Midbrain (tissue), 1 donor: ENCODE measurements at regions not wholly inside any gene's neighbourhood (a gene's known extent, or its start where the extent isn't known, plus 50 kb on each side); places are given as distances from the start of the nearest gene placed in this dataset.
A peak's percentile ranks its signal among the peaks of the same experiment; 100 is the strongest.

Source experiments
- DNase-seq: peaks from one replicate; lab custom pipeline; 2025; lab: John Stamatoyannopoulos, UW

DNA sequence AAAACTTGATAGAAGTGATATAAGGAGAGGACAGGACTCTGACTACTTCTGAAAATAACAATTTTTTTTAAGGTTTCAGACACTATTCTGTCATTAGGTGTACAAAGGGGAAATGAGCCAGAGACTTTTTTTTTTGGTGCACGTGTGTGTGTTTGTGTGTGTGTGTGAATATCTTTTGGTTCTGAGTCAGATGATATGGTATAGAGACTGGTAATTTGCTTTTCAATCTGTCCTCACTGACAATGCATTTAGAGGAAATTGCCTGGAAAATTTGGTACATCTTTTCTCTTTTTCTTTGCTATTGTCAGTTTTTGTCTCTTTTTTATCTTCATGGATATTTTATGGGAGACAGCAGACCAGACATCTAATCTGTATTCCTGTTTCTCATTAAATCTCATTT is 59.3 kb downstream of the DDIT4L start:
- no peak for DNase-seq

DNA sequence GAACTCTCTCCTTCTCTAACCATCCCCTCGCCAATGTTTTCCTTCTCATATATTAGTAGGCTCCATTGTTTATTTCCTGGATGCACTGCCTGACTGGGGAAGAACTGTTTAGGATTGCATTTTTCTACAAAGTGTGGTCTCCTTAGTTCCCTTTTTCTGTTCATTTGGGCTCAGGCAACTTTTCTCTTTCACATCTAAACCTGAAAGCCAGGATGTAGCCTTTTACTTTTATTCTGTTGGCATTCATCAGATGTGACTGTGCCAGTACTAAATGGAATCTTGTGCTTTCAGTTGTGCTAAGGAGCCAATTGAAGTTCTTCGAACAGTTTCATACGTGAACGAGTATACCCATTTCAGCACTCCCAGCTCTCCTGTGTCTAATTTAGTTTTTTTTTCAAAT is 59.8 kb downstream of the DDIT4L start:
- DNase-seq: no peak

DNA sequence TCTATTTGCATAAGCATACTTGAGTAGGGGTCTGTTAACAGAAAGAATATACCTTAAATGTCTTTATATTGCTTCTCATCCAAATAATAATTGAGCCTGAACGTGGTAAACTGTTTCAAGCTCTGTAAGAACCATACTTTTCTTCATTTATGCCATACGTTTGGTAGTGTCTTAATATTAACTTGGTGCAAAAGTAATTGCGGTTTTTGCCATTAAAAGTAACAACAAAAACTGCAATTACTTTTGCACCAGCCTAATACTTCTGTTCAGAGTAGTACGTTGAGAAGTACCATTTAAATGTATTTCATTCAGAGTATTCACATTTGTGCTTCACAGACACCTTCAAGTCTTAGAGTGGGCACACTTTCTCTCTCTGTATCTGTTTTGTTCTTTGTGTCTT is 60.5 kb downstream of the DDIT4L start:
- DNase-seq: no peak

DNA sequence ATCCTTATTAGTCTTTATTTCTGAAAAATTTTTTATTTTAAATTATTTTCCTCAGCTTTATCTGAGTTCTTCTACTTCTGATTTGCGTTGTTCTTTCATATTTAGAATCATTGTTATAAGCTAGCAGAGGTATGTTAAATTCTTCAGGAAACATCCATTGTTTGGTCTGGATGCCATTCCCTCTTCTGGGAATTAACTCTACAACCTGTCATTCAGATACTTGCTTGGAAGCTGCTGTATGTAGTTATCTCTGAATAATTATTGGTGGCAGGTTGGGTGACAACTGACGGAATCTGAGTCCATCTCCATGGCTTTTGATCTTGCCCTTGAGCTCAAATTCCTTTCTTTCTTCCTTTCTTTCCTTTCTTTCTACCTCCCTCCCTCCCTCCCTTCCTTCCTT is 61.9 kb downstream of the DDIT4L start:
- DNase-seq: no peak

DNA sequence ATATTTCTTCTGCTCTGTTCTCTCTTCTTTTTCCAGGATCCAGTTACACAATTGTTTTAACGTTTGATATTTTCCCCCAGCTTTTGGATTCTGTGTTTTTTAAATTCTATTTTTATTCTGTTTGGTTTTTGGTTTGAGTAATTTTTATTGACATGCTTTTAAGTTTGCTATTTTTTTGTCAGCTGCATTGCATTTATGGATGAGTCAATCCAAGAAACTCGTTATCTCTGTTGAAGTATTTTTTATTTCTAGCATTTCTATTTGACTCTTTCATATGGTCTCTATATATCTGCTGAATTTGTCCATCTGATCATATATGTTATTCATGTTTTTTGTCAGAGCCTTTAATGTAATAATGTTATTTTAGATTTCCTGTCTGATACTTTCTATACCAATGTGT is 65.6 kb downstream of the DDIT4L start:
- DNase-seq: no peak

DNA sequence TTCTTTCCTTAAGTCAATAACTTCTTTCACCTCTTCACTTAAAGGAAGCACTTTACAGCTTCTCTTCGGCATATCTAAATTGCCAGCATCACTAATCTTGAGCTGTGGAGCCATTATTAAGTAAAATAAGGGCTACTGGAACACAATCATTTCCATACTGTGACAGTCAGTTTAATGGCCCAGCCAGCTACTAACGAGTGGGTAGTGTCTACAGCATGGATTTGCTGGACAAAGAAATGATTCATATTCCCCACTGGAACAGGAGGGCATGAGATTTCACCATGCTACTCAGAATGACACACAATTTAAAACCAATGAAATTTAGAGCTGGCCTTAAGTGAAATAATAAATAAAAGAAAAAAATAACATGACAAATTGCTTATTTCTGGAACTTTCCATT is 72.1 kb downstream of the DDIT4L start:
- no peak for DNase-seq

DNA sequence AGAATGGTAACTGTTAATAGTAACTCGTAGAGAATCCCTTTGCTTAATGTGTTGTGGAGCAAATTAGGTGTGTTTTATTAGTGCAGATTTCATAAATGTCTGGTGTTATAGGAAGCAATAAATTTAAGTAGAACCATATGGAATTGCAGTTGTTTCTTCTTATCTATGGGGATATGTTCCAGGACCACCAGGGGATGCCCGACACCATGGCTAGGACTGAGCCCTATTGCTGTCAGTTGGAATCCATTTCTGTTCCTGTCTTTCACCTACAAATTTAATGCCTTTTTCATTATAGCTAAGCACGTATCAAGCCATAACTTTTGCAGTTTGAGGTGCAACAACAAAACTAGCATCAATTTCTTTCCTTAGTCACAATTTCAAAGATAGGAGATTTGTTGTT is 72.5 kb downstream of the DDIT4L start:
- DNase-seq: no peak

DNA sequence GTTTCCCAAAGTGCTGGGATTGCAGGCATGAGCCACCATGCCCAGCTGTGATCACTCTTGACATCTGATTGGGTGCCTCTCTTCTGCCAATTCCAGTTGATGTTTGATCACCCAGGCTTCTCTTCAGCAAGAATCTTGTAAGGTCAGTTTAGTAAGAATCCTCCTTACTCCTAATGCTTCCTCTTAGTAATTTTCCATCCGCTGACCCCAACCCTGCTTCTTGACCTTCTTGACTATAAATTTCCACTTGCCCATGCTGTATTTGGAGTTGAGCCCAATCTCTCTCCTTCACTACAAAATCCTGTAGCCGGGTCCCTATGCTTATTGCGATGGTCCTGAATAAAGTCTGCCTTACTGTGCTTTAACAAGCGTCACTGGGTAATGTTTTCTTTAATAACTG is 75.4 kb downstream of the DDIT4L start:
- no peak for DNase-seq

DNA sequence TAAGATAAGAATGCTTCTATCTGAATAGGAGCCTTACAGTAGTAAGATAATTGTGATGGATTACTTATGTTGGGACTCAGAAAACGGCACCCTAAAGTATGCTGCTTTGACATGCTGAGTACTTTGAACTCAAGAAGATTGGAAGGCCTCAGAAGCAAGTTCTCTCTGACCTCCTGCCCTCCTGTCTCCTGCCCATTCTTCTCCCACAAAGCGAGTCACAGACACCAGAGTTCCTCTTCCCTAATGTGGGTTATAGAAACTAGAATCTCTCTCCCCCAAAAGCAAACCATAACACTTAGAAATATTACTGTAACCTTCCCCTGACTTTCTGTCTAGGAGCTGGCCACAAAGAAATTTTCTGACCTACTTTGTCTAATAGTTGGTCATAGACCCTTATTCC is 76.5 kb downstream of the DDIT4L start:
- no peak for DNase-seq

DNA sequence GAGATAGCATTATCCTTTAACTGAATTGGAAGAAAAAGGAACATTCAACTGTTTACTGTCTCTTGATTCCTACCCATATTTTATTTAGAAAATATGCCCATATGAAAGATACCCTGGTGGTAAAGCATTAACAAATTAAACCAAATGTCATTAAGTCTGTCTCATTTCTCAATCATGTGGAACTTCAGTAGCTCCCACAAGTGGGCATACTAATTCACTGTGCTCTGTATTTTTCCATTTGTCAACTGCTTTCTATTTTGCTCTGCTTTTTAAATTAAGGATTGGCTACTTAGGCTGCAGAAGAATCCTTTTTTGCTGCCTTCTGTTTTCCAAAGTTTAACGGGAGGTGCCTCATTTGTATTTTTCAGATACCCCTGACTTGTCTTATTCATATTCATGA is 77.2 kb downstream of the DDIT4L start:
- no peak for DNase-seq

DNA sequence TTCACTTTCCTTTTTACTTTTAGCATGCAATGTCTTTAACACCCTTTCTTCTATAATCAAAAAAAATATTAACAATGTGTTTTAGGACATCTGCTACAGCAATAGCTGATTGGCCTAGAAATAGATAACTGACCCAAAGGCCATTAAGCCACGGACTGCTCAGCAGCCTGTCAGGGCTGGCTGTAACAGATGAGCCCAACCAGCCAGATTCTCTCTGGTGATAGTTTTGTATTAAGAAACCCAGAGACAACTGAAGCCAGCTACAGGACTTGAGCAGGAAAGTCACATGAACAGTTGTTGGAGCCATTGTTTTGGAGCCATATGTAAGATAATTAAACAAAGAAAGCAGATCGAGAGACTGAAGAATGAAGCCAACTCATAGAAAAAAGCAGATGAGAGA is 80.3 kb downstream of the DDIT4L start:
- no peak for DNase-seq

DNA sequence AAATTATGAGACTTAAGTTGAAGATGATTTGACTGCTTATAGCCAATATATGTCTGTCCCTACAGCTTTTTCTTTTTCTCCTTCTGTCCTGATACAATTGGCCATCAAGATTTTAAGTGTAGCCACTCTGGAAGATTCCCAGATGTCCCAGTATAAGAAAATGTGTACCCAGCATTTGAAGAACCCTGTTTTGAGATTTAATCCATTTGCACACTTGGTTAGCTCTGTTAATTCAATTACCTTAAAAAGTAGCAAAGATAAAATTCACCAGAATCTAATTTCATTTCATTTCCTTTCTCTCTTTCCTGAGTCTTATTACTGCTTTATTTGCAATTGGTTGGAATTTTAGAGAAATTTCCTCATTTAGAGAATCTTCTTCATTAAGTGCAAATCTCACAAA is 81.4 kb downstream of the DDIT4L start:
- DNase-seq: no peak

DNA sequence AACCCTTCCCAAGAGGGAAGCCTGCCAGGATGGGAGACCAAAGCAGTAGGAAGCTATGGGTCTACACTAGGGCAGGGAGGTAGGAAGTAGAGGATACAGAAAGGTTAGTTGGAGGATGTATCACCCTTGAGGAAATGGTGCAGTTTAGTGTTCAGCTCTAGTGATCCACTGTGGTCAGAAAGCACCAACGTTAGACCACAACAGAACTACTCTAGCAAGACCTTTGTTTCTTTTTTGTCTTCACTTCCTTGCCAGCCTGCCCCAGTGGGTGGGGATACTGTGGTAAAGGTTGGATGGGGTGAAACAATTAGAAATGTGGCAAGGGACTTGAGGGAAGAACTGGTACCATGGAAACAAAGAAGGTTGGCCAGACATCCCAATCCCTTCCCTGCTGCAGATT is 83.3 kb downstream of the DDIT4L start:
- DNase-seq: no peak

DNA sequence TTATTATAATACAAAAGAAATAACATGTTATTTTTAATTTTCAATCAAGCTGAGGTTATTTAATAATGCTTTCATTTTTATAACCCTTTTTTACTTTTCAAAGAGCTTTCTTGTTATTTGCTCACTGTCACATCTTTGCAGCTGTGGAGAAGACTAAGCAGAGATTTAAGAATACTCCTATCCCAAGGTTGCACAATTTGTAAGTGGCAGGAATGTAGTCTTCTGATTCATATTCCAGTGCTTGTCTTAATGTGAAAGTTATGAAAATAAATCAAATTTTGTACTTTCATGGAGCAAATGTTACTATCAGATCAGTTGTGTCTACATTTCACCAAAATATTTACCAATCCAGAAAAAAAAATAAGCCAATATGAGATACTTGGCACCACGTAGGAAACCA is 86.6 kb downstream of the DDIT4L start:
- DNase-seq: no peak

DNA sequence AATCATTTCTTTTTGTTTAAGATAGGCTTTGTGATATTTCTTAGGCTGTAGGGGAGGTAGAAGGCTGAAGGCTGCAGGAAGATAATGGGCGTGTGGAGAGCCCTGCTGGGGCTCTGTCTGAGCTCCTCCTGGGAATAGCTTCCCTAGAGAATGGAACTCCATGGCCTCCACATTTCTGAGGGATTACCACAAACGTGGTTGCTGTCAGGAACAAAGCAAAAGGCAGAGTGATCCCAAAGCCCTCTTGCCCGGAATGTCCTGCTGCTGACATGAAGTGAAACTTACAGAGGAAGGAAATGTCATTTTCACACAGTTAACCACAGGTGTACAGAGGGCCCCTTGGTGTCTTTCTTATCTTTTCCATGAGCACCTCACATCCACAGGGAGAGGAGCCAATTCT is 89.3 kb downstream of the DDIT4L start:
- no peak for DNase-seq

DNA sequence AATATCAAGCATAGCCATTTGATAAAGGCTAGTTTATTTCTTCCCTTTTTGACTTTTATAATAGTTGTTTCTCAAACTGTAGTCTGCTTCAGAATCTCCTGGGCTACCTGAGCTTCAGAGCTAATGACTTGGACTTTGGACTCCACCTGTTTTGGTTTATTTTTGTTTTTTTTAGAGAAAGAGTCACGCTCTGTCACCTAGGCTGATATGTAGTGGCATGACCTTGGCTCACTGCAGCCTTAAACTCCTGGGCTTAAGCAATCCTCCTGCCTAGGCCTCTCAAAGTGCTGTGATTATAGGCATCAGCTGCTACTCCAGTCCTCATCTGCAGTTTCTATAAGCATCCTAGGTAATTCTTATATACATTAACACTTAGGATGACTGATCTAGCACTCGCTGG is 90.5 kb downstream of the DDIT4L start:
- DNase-seq: no peak

DNA sequence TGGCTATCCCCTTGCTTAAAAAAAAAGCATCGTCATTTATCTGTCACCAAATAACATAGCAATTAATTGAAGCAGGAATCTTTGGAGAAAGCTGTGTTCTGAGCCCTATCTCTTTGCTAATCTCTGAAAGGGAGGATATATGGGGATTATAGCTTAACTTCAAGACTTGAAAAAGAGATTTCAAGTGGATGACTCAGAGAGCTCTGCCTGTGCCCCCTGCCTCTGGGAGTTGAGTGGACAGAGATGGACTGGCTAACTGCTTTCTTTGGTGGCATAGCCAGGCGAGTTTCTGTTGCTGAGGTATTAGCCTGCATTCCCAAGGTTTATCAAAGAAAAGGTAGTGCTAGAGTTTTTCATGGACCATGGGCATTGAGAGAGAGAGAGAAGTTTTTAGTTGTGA is 91.6 kb downstream of the DDIT4L start:
- DNase-seq: no peak

DNA sequence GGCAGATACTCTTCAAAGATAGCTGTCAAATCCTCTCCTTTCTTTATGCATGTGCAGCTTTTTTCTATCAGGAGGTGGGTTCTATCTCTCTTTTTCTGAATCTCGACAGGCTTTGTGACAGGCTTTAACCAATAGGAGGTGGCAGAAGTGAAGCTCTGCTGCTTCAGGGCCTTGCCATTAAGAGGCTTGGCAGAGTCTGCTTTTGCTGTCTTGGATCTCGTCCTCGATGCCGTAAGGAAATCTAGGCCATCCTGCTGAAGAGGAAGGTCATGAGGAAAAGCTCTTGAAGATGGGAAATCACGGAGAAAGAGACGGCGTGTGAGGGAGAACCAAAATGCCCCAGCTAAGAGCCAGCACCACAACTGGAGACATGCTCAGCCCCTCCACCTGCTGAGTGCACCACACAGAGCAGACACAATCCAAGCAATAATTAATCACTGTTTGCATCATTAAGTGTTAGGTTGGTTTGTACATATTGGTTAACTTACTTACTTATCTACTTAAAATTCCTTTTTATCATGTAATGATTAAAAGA is 92.2 kb downstream of the DDIT4L start:
- DNase-seq: no peak

DNA sequence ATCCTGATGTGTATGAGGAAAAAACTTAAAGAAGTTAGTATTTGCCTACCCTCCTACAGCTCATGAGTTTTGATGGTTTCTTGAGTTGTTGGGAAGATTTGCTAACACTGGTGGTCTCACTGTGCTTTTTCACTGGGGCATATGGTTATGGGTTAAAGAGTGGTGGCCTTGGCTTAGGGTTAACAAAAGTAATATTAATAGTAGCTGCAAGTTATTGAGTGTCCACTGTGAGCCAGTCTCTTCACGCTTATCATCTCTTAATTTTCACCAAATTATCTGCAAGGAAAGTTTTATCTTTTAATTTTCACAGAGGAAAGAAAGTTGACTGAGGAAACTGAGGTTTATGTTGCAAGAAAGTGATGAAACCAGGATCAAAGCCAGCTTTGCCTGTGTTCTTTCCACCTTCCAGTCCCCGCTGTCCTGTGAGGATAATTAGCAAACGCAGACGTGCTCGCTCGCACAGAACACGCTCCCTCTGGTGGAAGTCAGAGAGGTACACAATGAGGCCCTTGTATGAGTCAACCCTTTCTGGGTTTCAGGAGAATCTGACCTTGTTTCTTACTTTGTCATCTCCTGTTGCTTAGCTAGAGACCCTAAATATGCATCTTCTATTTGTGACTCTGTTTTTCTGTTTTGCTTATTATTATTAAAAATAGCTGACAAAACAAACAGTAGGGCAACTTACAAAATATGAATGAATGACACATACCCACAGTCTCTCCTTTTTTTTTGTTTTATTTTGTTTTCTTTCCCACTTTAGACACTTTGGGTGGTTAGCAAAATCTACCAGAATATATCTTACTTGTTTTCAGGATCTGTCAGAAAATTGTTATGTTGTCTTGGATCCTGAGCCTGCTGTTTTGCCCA is 94.3 kb downstream of the DDIT4L start:
- peak; percentile 13 for DNase-seq

DNA sequence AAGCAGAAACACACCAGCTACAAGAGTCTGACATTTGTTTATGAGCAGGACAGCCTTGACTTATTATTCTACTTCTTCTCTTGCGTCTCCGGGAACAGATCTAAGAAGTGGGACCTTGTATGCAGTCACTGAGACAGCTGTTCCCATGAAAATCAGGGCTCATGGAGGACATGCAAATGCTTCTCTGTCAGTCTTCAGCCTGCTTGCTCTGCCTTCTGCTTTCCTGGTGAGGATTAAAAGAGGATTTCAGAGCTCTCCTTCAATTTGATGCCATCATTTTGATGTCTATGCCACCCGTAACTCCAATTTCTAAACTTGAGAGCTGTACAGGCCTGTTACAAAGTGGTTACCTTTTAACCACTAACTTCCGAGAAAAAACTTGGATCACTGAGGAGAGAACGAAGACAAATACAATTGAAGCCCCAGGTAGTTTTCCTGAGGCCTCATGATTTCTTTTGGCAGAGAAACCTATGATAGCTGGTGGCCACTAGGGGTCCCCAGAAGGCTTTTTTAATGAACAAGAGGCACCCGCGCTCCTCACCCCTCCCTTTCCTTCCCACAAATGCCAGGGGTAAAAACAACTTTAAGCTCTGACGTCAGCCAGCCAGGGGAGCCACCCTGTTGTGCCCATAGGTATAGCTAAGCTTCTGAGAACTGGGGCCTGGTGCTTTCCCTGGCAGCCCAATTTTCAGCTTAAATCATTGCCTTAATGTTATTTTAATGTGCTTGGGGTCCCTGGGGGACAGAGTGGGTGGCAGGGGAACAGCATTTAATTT is 97.0 kb downstream of the DDIT4L start:
- DNase-seq: peak; percentile 71

DNA sequence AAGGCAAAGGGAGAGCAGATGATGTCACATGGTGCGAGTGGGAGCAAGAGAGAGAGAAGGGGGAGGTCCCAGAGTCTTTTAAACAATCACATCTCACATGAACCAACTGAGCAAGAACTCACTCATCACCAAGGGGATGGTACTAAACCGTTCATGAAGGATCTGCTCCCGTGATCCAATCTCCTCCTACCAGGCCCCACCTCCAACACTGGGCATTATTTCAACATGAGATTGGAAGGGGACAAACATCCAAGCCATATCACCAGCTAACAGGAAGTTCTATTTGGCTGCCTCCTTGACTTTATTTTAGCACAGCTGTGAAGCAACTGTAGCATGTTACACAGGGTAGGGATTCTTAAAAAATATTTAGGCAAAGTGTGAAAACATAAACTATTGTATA is 102.5 kb downstream of the DDIT4L start:
- no peak for DNase-seq

DNA sequence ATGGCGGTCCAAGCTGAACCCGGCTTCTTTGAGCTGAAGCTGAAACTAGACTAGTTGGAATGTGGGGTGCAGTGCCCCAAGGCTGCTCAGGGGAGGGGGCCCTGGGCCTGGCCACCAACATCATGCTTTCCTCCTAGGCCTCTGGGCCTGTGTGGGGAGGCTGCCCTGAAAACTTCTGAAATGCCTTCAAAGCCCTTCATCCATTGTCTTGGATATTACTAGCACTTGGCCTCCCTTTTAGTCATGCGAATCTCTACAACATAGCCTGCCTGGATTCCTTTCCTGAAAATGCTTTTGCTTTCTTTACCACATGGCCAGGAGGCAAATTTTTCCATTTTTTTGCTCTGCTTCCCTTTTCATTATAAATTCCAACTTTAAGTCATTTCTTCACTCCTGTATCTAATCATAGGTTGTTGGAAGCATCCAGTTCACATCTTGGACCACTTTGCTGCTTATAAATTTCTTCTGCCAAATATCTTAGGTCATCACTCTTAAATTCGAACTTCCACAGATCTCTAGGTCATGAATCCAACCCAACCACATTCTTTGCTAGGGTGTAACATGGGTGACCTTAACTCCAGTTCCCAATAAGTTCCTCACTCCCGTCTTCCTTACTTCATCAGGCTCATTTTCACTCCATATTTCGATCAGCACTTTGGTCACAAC is 103.4 kb downstream of the DDIT4L start:
- DNase-seq: no peak

DNA sequence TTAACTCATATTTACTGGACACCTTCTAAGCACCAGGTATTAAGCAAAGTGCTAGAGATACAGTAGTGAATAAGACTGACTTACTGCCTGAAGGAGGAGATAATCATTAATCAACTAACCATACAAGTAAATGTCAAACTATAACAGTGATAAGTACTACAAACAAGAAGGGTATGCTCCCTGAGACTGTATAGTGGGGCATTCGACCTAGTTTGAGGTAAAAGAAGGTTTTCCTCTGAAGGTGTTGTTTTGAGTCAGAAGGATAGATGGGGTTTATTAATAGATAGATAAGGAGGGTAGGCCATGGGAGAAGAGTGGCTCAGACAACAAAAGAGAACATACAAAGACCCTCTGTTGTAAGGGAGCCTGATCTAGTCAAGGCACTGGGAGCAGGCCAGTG is 105.4 kb downstream of the DDIT4L start:
- DNase-seq: no peak
